RPMI7951 (cell line): ENCODE measurements at regions not wholly inside any gene's neighbourhood (a gene's known extent, or its start where the extent isn't known, plus 50 kb on each side); places are given as distances from the start of the nearest gene placed in this dataset.

ENCODE experiments used
- DNase-seq: peaks from one replicate; pipeline ENCODE4 v3.0.0-alpha.2; 2012; ENCODE audit warnings: low read depth

- no peak for DNase-seq
These were observed 334.1 kb upstream of the KLF6 start for GRCh38 chr10:4119107-4119506.

- DNase-seq: no peak
These were observed 332.6 kb upstream of the KLF6 start for GRCh38 chr10:4117604-4118003.

- DNase-seq: no peak
These were observed 326.6 kb upstream of the KLF6 start for GRCh38 chr10:4111643-4112042.

GRCh38 chr10:4109469-4109868, 324.5 kb upstream of the KLF6 start:
- DNase-seq: no peak

- DNase-seq: no peak
These were observed 323.7 kb upstream of the KLF6 start for GRCh38 chr10:4108693-4109092.

- peak; percentile 57 for DNase-seq
These were observed 322.4 kb upstream of the KLF6 start for GRCh38 chr10:4107285-4107851.

GRCh38 chr10:4103603-4104002, 318.6 kb upstream of the KLF6 start:
- DNase-seq: no peak

GRCh38 chr10:4102802-4103344, 317.9 kb upstream of the KLF6 start:
- no peak for DNase-seq

- no peak for DNase-seq
These were observed 317.1 kb upstream of the KLF6 start for GRCh38 chr10:4101918-4102654.

GRCh38 chr10:4100380-4100779, 315.4 kb upstream of the KLF6 start:
- no peak for DNase-seq

GRCh38 chr10:4099202-4099601, 314.2 kb upstream of the KLF6 start:
- no peak for DNase-seq

GRCh38 chr10:4095166-4095917, 310.3 kb upstream of the KLF6 start:
- peak; percentile 51 for DNase-seq

- no peak for DNase-seq
These were observed 309.7 kb upstream of the KLF6 start for GRCh38 chr10:4094751-4095150.

- peak; percentile 80 for DNase-seq
These were observed 308.4 kb upstream of the KLF6 start for GRCh38 chr10:4093438-4093837.

GRCh38 chr10:4088354-4089066, 303.5 kb upstream of the KLF6 start:
- DNase-seq: no peak

GRCh38 chr10:4086131-4086898, 301.3 kb upstream of the KLF6 start:
- no peak for DNase-seq

GRCh38 chr10:4083509-4084003, 298.5 kb upstream of the KLF6 start:
- peak; percentile 35 for DNase-seq

- peak; percentile 32 for DNase-seq
These were observed 297.9 kb upstream of the KLF6 start for GRCh38 chr10:4082861-4083260.

GRCh38 chr10:4081685-4082111, 296.7 kb upstream of the KLF6 start:
- peak; percentile 62 for DNase-seq

GRCh38 chr10:4080225-4080805, 295.3 kb upstream of the KLF6 start:
- DNase-seq: no peak

- no peak for DNase-seq
These were observed 294.8 kb upstream of the KLF6 start for GRCh38 chr10:4079803-4080202.
